ENCODE measurements at regions not wholly inside any gene's neighbourhood (a gene's known extent, or its start where the extent isn't known, plus 50 kb on each side); places are given as distances from the start of the nearest gene placed in this dataset.

DNA sequence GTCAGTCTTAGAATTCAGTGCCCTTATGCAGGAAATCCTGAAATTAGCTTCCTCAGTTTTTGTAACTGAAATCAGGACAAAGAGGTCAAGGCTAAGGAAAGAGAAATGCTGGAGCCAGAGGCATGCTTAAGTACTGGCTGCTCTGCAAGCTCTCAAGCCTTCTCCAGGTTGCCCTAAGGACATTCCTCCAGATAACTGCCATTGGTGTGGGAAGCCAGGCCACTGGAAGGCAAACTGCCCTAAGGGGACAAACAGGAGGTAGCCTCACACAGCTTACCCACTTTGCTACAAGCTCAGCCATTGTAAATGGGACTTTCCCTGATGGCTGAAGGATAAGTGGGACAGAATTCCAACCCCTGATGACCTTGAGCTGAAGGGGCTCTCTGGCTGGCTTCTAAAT, 606.9 kb upstream of the PCDH10 start:
- Mint-ChIP-seq H3K27me3 (ENCODE audit: unreplicated experiment) (no peaks in the 10 kb centered on the region), H3K27ac (ENCODE audit: unreplicated experiment) (no peak overlapping the region), H3K4me3 (ENCODE audit: unreplicated experiment) (no peak overlapping the region), H3K9me3 (ENCODE audit: unreplicated experiment) (peaks cover 7% of the 10 kb centered on the region), H3K4me1 (ENCODE audit: unreplicated experiment) (no peaks in the 10 kb centered on the region), H3K36me3 (ENCODE audit: unreplicated experiment) (no peaks in the 10 kb centered on the region)
- DNase-seq (ENCODE audit: extremely low spot score, unreplicated experiment): no peak
- TF ChIP-seq CTCF (IDR thresholded peaks at IDR 0.05): no peak

- Mint-ChIP-seq H3K27ac (ENCODE audit: unreplicated experiment) (no peak overlapping the region), H3K4me3 (ENCODE audit: unreplicated experiment) (no peak overlapping the region), H3K36me3 (ENCODE audit: unreplicated experiment) (no peaks in the 10 kb centered on the region), H3K27me3 (ENCODE audit: unreplicated experiment) (no peaks in the 10 kb centered on the region), H3K9me3 (ENCODE audit: unreplicated experiment) (no peaks in the 10 kb centered on the region), H3K4me1 (ENCODE audit: unreplicated experiment) (no peaks in the 10 kb centered on the region)
- no peak for TF ChIP-seq CTCF (IDR thresholded peaks at IDR 0.05)
- DNase-seq (ENCODE audit: extremely low spot score, unreplicated experiment): no peak
Observed at GRCh38 chr4:132548463-132548862, 600.6 kb upstream of the PCDH10 start.

DNA sequence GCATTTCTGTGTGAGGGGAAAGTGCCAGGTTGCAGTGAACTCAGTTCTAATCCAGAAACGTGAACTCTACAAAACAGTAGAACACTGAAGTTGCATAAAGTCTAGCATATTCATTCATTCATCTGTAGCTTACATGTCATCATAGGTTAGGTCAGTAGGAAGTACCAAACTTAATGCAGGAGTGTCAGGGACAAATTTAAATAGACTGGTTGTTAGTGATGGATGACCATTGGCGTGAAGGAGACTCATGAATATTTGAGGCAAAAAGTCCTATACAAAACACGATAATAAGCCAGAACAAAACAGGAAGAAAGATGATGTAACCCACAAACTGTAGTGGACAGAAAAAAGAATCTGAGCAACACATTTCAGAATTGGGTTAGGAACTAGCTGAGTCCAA, 592.8 kb upstream of the PCDH10 start:
- DNase-seq (ENCODE audit: extremely low spot score, unreplicated experiment): no peak
- Mint-ChIP-seq H3K36me3 (ENCODE audit: unreplicated experiment) (no peaks in the 10 kb centered on the region), H3K4me3 (ENCODE audit: unreplicated experiment) (no peak overlapping the region), H3K4me1 (ENCODE audit: unreplicated experiment) (no peaks in the 10 kb centered on the region), H3K27me3 (ENCODE audit: unreplicated experiment) (peaks cover 2% of the 10 kb centered on the region), H3K27ac (ENCODE audit: unreplicated experiment) (no peak overlapping the region), H3K9me3 (ENCODE audit: unreplicated experiment) (no peaks in the 10 kb centered on the region)
- TF ChIP-seq CTCF (IDR thresholded peaks at IDR 0.05): no peak

GRCh38 chr4:132557660-132558059, 591.4 kb upstream of the PCDH10 start:
- Mint-ChIP-seq H3K27ac (ENCODE audit: unreplicated experiment) (no peak overlapping the region), H3K9me3 (ENCODE audit: unreplicated experiment) (no peaks in the 10 kb centered on the region), H3K36me3 (ENCODE audit: unreplicated experiment) (no peaks in the 10 kb centered on the region), H3K4me3 (ENCODE audit: unreplicated experiment) (no peak overlapping the region), H3K27me3 (ENCODE audit: unreplicated experiment) (peaks cover 2% of the 10 kb centered on the region), H3K4me1 (ENCODE audit: unreplicated experiment) (no peaks in the 10 kb centered on the region)
- no peak for DNase-seq (ENCODE audit: extremely low spot score, unreplicated experiment)
- peak; percentile 16 for TF ChIP-seq CTCF (IDR thresholded peaks at IDR 0.05)

- TF ChIP-seq CTCF (IDR thresholded peaks at IDR 0.05): no peak
- H3K36me3 Mint-ChIP-seq (ENCODE audit: unreplicated experiment): no peaks in the 10 kb centered on the region
- no peaks in the 10 kb centered on the region for H3K9me3 Mint-ChIP-seq (ENCODE audit: unreplicated experiment)
- peaks cover 7% of the 10 kb centered on the region for H3K27me3 Mint-ChIP-seq (ENCODE audit: unreplicated experiment)
- no peak for DNase-seq (ENCODE audit: extremely low spot score, unreplicated experiment)
- H3K4me1 Mint-ChIP-seq (ENCODE audit: unreplicated experiment): no peaks in the 10 kb centered on the region
- no peak overlapping the region for H3K27ac Mint-ChIP-seq (ENCODE audit: unreplicated experiment)
- H3K4me3 Mint-ChIP-seq (ENCODE audit: unreplicated experiment): no peak overlapping the region
Observed at GRCh38 chr4:132564920-132565319, 584.2 kb upstream of the PCDH10 start.

All from osteocyte (in vitro differentiated cells).